A549 (cell line): ENCODE measurements at regions not wholly inside any gene's neighbourhood (a gene's known extent, or its start where the extent isn't known, plus 50 kb on each side); places are given as distances from the start of the nearest gene placed in this dataset.

ENCODE experiments used
- CBX2 ChIP-seq: fragments of 200-600 bp; sonication (generic); IDR thresholded peaks from 2 replicates; pipeline ENCODE4 v1.6.1; 2016; ENCODE audit warnings: low read depth, mild to moderate bottlenecking, borderline replicate concordance
- CEBPB ChIP-seq, 2 experiments: fragments of >200 bp in 1 of 2; sonication (Bioruptor Twin) in 1 of 2; formaldehyde crosslinking in 1 of 2; IDR thresholded peaks; 2 replicates each; pipeline ENCODE4 v1.6.1; 2012 to 2016
- CTCF ChIP-seq: fragments of >200 bp; sonication (Bioruptor Twin); formaldehyde crosslinking; IDR thresholded peaks from 3 replicates; pipeline ENCODE4 v1.5.1; 2016
- EP300 ChIP-seq, 2 experiments: fragments of >200 bp; sonication (Bioruptor Twin); formaldehyde crosslinking; IDR thresholded peaks; 2 replicates in 1 of 2; 3 replicates in 1 of 2; pipeline ENCODE4 v1.6.1; 2016 to 2017
- FOXS1 ChIP-seq: fragments of 250-450 bp; sonication (Bioruptor Pico); IDR thresholded peaks from 2 replicates; pipeline ENCODE4 v1.5.0; 2020; ENCODE audit warnings: mild to moderate bottlenecking, moderate library complexity
- KDM1A ChIP-seq: fragments of 200-600 bp; sonication (generic); IDR thresholded peaks from 2 replicates; pipeline ENCODE4 v1.6.1; 2016; ENCODE audit warnings: low read depth, mild to moderate bottlenecking
- KDM5A ChIP-seq: fragments of 200-600 bp; sonication (generic); IDR thresholded peaks from 2 replicates; pipeline ENCODE4 v1.6.1; 2016; ENCODE audit warnings: antibody characterized with exemption, mild to moderate bottlenecking
- MAFK ChIP-seq: fragments of 450-650 bp; IDR thresholded peaks from 2 replicates; pipeline ENCODE4 v1.6.1; 2014; ENCODE audit not compliant: partially characterized antibody
- MAX ChIP-seq: IDR thresholded peaks from 2 replicates; pipeline ENCODE4 v1.6.1; 2012
- PHF8 ChIP-seq: fragments of 200-600 bp; sonication (generic); IDR thresholded peaks from 2 replicates; pipeline ENCODE4 v1.6.1; 2016; ENCODE audit warnings: low read depth, mild to moderate bottlenecking, antibody characterized with exemption, moderate library complexity, borderline replicate concordance
- POLR2A ChIP-seq: IDR thresholded peaks from 2 replicates; pipeline ENCODE4 v1.6.1; 2012; ENCODE audit warnings: mild to moderate bottlenecking, low read length
- RFX5 ChIP-seq: fragments of 450-650 bp; IDR thresholded peaks from 2 replicates; pipeline ENCODE4 v1.7.1; 2014; ENCODE audit warnings: antibody characterized with exemption, mild to moderate bottlenecking, moderate library complexity
- TP53 ChIP-seq: fragments of 250-450 bp; sonication (Bioruptor Pico); IDR thresholded peaks from 2 replicates; pipeline ENCODE4 v1.5.0; 2021; ENCODE audit warnings: mild to moderate bottlenecking, moderate library complexity

- TF ChIP-seq EP300 (IDR thresholded peaks at IDR 0.05) (no peak), CTCF (no peak), MAX (no peak), CBX2 (no peak), TP53 (CRISPR knock-in tag) (no peak), POLR2A (no peak), KDM5A (no peak), PHF8 (no peak), KDM1A (no peak), MAFK (no peak), CEBPB (IDR thresholded peaks at IDR 0.05) (no peak), RFX5 (no peak), FOXS1 (CRISPR knock-in tag) (no peak)
These were observed 99.8 kb upstream of the ADGRL2 start for GRCh38 chr1:81700728-81701470.
